ENCODE measurements at regions not wholly inside any gene's neighbourhood (a gene's known extent, or its start where the extent isn't known, plus 50 kb on each side); places are given as distances from the start of the nearest gene placed in this dataset.

DNA sequence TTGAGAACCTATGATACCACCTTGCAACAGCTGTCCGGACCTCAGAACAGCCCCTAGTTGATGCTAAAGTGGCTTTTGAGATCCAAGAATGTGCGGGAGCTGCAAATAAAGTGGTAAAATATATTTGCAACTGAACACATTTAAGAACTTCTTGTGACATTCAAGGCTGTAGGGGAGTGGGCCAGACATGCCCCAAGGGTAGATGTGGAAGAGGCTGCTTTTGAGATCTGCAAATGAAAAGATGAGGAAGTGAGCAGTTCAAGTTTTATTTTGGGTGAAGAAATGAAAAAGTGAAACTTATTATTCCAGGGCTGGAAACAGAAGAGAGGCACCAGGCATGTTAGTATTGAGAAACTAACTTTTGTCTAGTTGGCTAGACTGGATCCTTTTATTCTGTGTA lies 359.5 kb upstream of the PLXNA2 start:
- no peak overlapping the region for H3K4me3 ChIP-seq (ENCODE audit: low read length)
- no peaks in the 10 kb centered on the region for H3K4me1 Mint-ChIP-seq (ENCODE audit: low read depth)
- intact Hi-C loops (cut with DNase I, micrococcal nuclease): no loop called here
- no peaks in the 10 kb centered on the region for H3K9me3 Mint-ChIP-seq
- no peaks in the 10 kb centered on the region for H3K36me3 ChIP-seq (ENCODE audit: insufficient read depth, low read length)
- TF ChIP-seq, protein P1, sequence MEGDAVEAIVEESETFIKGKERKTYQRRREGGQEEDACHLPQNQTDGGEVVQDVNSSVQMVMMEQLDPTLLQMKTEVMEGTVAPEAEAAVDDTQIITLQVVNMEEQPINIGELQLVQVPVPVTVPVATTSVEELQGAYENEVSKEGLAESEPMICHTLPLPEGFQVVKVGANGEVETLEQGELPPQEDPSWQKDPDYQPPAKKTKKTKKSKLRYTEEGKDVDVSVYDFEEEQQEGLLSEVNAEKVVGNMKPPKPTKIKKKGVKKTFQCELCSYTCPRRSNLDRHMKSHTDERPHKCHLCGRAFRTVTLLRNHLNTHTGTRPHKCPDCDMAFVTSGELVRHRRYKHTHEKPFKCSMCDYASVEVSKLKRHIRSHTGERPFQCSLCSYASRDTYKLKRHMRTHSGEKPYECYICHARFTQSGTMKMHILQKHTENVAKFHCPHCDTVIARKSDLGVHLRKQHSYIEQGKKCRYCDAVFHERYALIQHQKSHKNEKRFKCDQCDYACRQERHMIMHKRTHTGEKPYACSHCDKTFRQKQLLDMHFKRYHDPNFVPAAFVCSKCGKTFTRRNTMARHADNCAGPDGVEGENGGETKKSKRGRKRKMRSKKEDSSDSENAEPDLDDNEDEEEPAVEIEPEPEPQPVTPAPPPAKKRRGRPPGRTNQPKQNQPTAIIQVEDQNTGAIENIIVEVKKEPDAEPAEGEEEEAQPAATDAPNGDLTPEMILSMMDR (IDR thresholded peaks at IDR 0.05): no peak
- H3K27ac ChIP-seq (ENCODE audit: low read depth in 1 of 2, low read length in 2 of 2): no peak overlapping the region
- no peaks in the 10 kb centered on the region for H3K36me3 Mint-ChIP-seq (ENCODE audit: low read depth)
- no peaks in the 10 kb centered on the region for H3K4me1 ChIP-seq (ENCODE audit: insufficient read depth, low read length)
- ChIA-PET CTCF (no interaction called here), POLR2A (no interaction called here)
- peaks cover 10% of the 10 kb centered on the region for H3K27me3 Mint-ChIP-seq
- DNase-seq (no peak), ATAC-seq (ENCODE audit: poor library complexity) (no peak)
- no peaks in the 10 kb centered on the region for H3K9me3 ChIP-seq (ENCODE audit: control insufficient read depth in 1 of 2, insufficient read depth in 1 of 2, low read length in 2 of 2)
- no peak overlapping the region for H3K4me3 Mint-ChIP-seq
- no peaks in the 10 kb centered on the region for H3K27me3 ChIP-seq (ENCODE audit: control insufficient read depth in 1 of 2, insufficient read depth in 2 of 2, low read length in 2 of 2)
- H3K27ac Mint-ChIP-seq: no peak overlapping the region

DNA sequence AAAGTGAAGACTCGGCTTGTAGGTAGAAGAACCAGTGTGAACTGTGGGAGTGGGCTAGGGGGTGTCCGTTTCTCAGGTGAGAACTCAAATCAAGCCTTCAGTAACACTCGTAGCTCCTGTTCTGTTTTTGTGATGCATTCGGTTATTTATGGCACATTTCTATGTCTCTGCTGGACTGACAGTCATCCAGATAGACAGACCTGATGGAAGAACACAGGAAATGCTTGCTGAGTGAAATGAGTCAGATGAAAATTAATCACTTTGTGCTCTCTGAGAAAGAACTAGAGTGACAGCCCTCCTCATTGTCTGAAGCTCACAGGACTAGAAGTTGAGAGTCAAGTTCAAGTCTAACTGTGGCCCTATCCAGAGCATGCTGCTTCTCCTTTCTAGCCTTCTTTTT lies 360.1 kb upstream of the PLXNA2 start:
- H3K36me3 ChIP-seq (ENCODE audit: insufficient read depth, low read length): no peaks in the 10 kb centered on the region
- Mint-ChIP-seq H3K4me1 (ENCODE audit: low read depth) (no peaks in the 10 kb centered on the region), H3K27ac (no peak overlapping the region), H3K4me3 (no peak overlapping the region), H3K9me3 (no peaks in the 10 kb centered on the region), H3K36me3 (ENCODE audit: low read depth) (no peaks in the 10 kb centered on the region), H3K27me3 (peaks cover 10% of the 10 kb centered on the region)
- no peaks in the 10 kb centered on the region for H3K27me3 ChIP-seq (ENCODE audit: control insufficient read depth in 1 of 2, insufficient read depth in 2 of 2, low read length in 2 of 2)
- ChIA-PET POLR2A (no interaction called here), CTCF (no interaction called here)
- DNase-seq (no peak), ATAC-seq (ENCODE audit: poor library complexity) (no peak)
- intact Hi-C loops (cut with DNase I, micrococcal nuclease): no loop called here
- H3K4me1 ChIP-seq (ENCODE audit: insufficient read depth, low read length): no peaks in the 10 kb centered on the region
- no peak overlapping the region for H3K27ac ChIP-seq (ENCODE audit: low read depth in 1 of 2, low read length in 2 of 2)
- H3K4me3 ChIP-seq (ENCODE audit: low read length): no peak overlapping the region
- H3K9me3 ChIP-seq (ENCODE audit: control insufficient read depth in 1 of 2, insufficient read depth in 1 of 2, low read length in 2 of 2): no peaks in the 10 kb centered on the region
- TF ChIP-seq, protein P1 (IDR thresholded peaks at IDR 0.05): no peak

DNA sequence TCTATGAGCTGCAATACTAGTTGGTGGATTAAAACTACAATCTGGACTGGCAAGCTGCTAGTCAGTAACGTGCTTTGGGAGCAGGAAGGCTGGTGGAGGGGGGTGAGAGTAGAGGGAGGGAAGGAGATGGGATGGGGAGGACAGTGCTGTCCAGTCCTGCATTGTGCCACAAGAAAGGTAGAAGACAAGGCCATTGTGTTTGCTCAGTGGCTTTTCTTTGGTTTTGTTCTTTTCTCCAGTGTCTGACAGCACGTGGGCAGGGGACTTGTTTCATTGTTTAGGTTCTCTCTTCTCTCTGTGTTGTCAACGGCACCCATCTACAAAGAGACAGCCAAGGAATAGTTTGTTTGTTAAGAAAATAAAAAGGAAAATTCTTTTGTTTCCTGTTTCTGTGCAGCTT lies 362.8 kb upstream of the PLXNA2 start:
- H3K27me3 Mint-ChIP-seq: peaks cover 10% of the 10 kb centered on the region
- Histone ChIP-seq H3K4me1 (ENCODE audit: insufficient read depth, low read length) (no peaks in the 10 kb centered on the region), H3K36me3 (ENCODE audit: insufficient read depth, low read length) (no peaks in the 10 kb centered on the region), H3K4me3 (ENCODE audit: low read length) (no peak overlapping the region), H3K9me3 (ENCODE audit: control insufficient read depth in 1 of 2, insufficient read depth in 1 of 2, low read length in 2 of 2) (no peaks in the 10 kb centered on the region), H3K27me3 (ENCODE audit: control insufficient read depth in 1 of 2, insufficient read depth in 2 of 2, low read length in 2 of 2) (no peaks in the 10 kb centered on the region), H3K27ac (ENCODE audit: low read depth in 1 of 2, low read length in 2 of 2) (no peak overlapping the region)
- H3K36me3 Mint-ChIP-seq (ENCODE audit: low read depth): no peaks in the 10 kb centered on the region
- TF ChIP-seq, protein P1 (IDR thresholded peaks at IDR 0.05): no peak
- H3K27ac Mint-ChIP-seq: no peak overlapping the region
- no peaks in the 10 kb centered on the region for H3K9me3 Mint-ChIP-seq
- intact Hi-C loops (cut with DNase I, micrococcal nuclease): no loop called here
- H3K4me1 Mint-ChIP-seq (ENCODE audit: low read depth): no peaks in the 10 kb centered on the region
- no peak for DNase-seq
- ATAC-seq (ENCODE audit: poor library complexity): no peak
- no peak overlapping the region for H3K4me3 Mint-ChIP-seq
- POLR2A ChIA-PET: no interaction called here
- CTCF ChIA-PET: no interaction called here
